Bronchial epithelial cell (primary cell): ENCODE measurements at regions not wholly inside any gene's neighbourhood (a gene's known extent, or its start where the extent isn't known, plus 50 kb on each side); places are given as distances from the start of the nearest gene placed in this dataset.

ENCODE experiments used
- DNase-seq: peaks from one replicate; pipeline ENCODE4 v3.0.0-alpha.2; 2010; ENCODE audit warnings: low read depth
- FAIRE-seq: peaks from 2 replicates; lab custom pipeline; 2011; peaks lifted over from hg19 to GRCh38; lab: Jason Lieb, UNC
- H3K27me3 ChIP-seq: 2 replicates; pipeline ENCODE4 v1.5.1; 2011; ENCODE audit warnings: low read length; ENCODE audit not compliant: control insufficient read depth, insufficient read depth
- H3K36me3 ChIP-seq: 2 replicates; pipeline ENCODE4 v1.5.1; 2011; ENCODE audit warnings: low read length; ENCODE audit not compliant: control insufficient read depth, insufficient read depth
- H3K4me3 ChIP-seq: 2 replicates; pipeline ENCODE4 v1.5.1; 2011; ENCODE audit warnings: mild to moderate bottlenecking, low read depth, low read length, control low read depth
- CTCF ChIP-seq: IDR thresholded peaks from 2 replicates; pipeline ENCODE4 v1.5.1; 2011; ENCODE audit warnings: mild to moderate bottlenecking, moderate library complexity, low read length, control low read depth, inconsistent platforms; ENCODE audit not compliant: insufficient read depth, severe bottlenecking

GRCh38 chr2:71800851-71801250, 346.8 kb downstream of the CYP26B1 start:
- DNase-seq (no peak), FAIRE-seq (no peak)
- no peak overlapping the region for H3K4me3 ChIP-seq
- H3K36me3 ChIP-seq, result no peaks in the 10 kb centered on the region
- no peaks in the 10 kb centered on the region for H3K27me3 ChIP-seq
- TF ChIP-seq CTCF, result no peak

- no peak for DNase-seq
- H3K4me3 ChIP-seq, result no peak overlapping the region
- H3K36me3 ChIP-seq, result no peaks in the 10 kb centered on the region
- TF ChIP-seq CTCF, result no peak
- FAIRE-seq, result peak; percentile 89
- no peaks in the 10 kb centered on the region for H3K27me3 ChIP-seq
Measured at GRCh38 chr2:71800106-71800809, 346.9 kb downstream of the DYSF start.

- TF ChIP-seq CTCF, result no peak
- H3K36me3 ChIP-seq, result no peaks in the 10 kb centered on the region
- FAIRE-seq (no peak), DNase-seq (no peak)
- no peak overlapping the region for H3K4me3 ChIP-seq
- no peaks in the 10 kb centered on the region for H3K27me3 ChIP-seq
Measured at GRCh38 chr2:71799013-71799575, 345.7 kb downstream of the DYSF start.

GRCh38 chr2:71798266-71799012, 345.1 kb downstream of the DYSF start:
- TF ChIP-seq CTCF, result peak; percentile 90
- FAIRE-seq (no peak), DNase-seq (peak; percentile 27)
- Histone ChIP-seq H3K27me3 (no peaks in the 10 kb centered on the region), H3K36me3 (no peaks in the 10 kb centered on the region), H3K4me3 (no peak overlapping the region)

GRCh38 chr2:71797035-71797810, 343.9 kb downstream of the DYSF start:
- H3K36me3 ChIP-seq, result no peaks in the 10 kb centered on the region
- no peak overlapping the region for H3K4me3 ChIP-seq
- DNase-seq, result no peak
- FAIRE-seq, result no peak
- H3K27me3 ChIP-seq, result no peaks in the 10 kb centered on the region
- no peak for TF ChIP-seq CTCF
